GM23248 (cell line): ENCODE measurements at regions not wholly inside any gene's neighbourhood (a gene's known extent, or its start where the extent isn't known, plus 50 kb on each side); places are given as distances from the start of the nearest gene placed in this dataset.

Experiments
- EZH2 ChIP-seq: fragments of 200-600 bp; sonication (generic); IDR thresholded peaks from 2 replicates; pipeline ENCODE4 v1.6.1; 2018; ENCODE audit warnings: antibody characterized with exemption, mild to moderate bottlenecking; ENCODE audit not compliant: insufficient read depth, poor library complexity, severe bottlenecking
- EZH2phosphoT487 ChIP-seq: fragments of 200-600 bp; sonication (generic); IDR thresholded peaks from 2 replicates; pipeline ENCODE4 v1.6.1; 2018; ENCODE audit warnings: antibody characterized with exemption, moderate library complexity, mild to moderate bottlenecking, low read depth; ENCODE audit not compliant: insufficient read depth

- TF ChIP-seq EZH2 (no peak), EZH2phosphoT487 (no peak)
Measured at GRCh38 chr13:73647417-73647816, 486.8 kb downstream of the KLF12 start.
